ENCODE measurements at regions not wholly inside any gene's neighbourhood (a gene's known extent, or its start where the extent isn't known, plus 50 kb on each side); places are given as distances from the start of the nearest gene placed in this dataset.
"Not testable (repeated sequence)": the region's sequence is repeated elsewhere in the genome, so short reads cannot be mapped to it uniquely, and the experiment has no call there.

DNA sequence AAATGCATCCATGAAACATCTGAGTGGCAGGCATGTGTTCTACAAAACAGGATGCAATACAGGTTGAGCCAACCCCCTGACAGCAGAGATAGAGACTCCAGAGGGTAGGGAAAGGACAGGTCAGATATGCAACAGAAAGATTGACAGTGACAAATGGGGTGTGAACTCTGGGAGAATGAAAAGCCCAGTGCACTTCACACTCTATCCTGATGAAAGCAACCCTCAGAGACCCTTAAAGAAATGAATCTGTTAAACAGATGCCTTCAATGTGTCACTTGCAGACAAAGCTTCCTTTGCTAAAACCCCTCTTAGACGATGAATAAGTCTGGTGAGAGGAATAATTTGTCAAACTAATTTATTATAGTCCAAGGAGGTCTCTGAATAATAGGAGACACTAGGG, 89.9 kb downstream of the RFPL4B start:
- H3K27me3 Mint-ChIP-seq = no peaks in the 10 kb centered on the region
- TF ChIP-seq, protein P1, sequence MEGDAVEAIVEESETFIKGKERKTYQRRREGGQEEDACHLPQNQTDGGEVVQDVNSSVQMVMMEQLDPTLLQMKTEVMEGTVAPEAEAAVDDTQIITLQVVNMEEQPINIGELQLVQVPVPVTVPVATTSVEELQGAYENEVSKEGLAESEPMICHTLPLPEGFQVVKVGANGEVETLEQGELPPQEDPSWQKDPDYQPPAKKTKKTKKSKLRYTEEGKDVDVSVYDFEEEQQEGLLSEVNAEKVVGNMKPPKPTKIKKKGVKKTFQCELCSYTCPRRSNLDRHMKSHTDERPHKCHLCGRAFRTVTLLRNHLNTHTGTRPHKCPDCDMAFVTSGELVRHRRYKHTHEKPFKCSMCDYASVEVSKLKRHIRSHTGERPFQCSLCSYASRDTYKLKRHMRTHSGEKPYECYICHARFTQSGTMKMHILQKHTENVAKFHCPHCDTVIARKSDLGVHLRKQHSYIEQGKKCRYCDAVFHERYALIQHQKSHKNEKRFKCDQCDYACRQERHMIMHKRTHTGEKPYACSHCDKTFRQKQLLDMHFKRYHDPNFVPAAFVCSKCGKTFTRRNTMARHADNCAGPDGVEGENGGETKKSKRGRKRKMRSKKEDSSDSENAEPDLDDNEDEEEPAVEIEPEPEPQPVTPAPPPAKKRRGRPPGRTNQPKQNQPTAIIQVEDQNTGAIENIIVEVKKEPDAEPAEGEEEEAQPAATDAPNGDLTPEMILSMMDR (IDR thresholded peaks at IDR 0.05) = no peak
- intact Hi-C loops (cut with micrococcal nuclease) = no loop called here
- H3K4me1 Mint-ChIP-seq = no peaks in the 10 kb centered on the region
- ATAC-seq (ENCODE audit: low read depth) (no peak), DNase-seq (no peak)
- CTCF ChIA-PET = no interaction called here
- H3K4me3 Mint-ChIP-seq = no peak overlapping the region
- H3K9me3 Mint-ChIP-seq = no peaks in the 10 kb centered on the region
- POLR2A ChIA-PET = no interaction called here
- H3K36me3 Mint-ChIP-seq (ENCODE audit: low read depth) = no peaks in the 10 kb centered on the region
- H3K27ac Mint-ChIP-seq = no peak overlapping the region

DNA sequence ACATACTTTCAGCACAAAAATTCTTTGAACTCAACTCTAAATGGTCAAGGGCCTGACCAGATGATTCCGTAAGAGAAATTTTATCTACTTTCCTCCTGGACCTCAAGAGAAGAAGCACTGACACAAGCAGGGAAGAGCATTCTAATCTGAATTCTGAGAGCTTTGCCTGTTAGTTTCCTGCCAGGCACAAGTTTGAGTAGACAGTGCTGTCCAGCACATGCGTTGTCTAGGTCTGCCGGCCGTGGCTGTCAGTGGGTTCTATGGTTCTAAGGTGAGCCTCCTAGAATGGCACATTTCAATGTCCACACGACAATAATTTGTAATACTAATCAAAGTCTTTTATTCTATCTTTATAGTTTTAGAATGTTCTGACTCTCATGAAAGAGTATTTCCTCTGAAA, 91.9 kb downstream of the RFPL4B start:
- Mint-ChIP-seq H3K27me3 (no peaks in the 10 kb centered on the region), H3K4me3 (no peak overlapping the region), H3K4me1 (no peaks in the 10 kb centered on the region), H3K9me3 (no peaks in the 10 kb centered on the region), H3K36me3 (ENCODE audit: low read depth) (no peaks in the 10 kb centered on the region), H3K27ac (no peak overlapping the region)
- intact Hi-C loops (cut with micrococcal nuclease) = no loop called here
- ATAC-seq (ENCODE audit: low read depth) (no peak), DNase-seq (no peak)
- POLR2A ChIA-PET = no interaction called here
- CTCF ChIA-PET = no interaction called here
- TF ChIP-seq, protein P1 (IDR thresholded peaks at IDR 0.05) = no peak

DNA sequence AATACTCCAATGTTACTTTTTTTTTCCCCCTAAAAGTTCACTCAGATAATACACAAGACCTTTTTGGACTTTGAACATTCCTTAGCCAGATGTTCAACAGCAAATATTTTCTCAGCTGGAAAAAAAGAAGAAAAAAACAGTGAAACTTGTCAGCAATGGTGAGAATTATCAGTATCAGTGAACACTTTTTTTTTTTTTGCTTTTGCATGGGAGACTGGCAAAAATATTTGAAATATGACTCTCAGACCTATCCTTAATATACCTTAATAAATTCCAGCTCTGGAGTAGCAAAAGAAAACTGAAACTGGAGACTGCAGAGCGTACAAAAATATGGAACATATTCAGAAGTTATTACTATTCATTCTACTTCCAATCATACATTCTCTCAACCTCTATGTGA, 92.3 kb downstream of the RFPL4B start:
- H3K4me1 Mint-ChIP-seq = no peaks in the 10 kb centered on the region
- no peak overlapping the region for H3K4me3 Mint-ChIP-seq
- TF ChIP-seq, protein P1 (IDR thresholded peaks at IDR 0.05) = no peak
- ChIA-PET POLR2A (no interaction called here), CTCF (no interaction called here)
- intact Hi-C loops (cut with micrococcal nuclease) = no loop called here
- no peak overlapping the region for H3K27ac Mint-ChIP-seq
- ATAC-seq (ENCODE audit: low read depth) (no peak), DNase-seq (no peak)
- H3K36me3 Mint-ChIP-seq (ENCODE audit: low read depth) = no peaks in the 10 kb centered on the region
- H3K27me3 Mint-ChIP-seq = no peaks in the 10 kb centered on the region
- no peaks in the 10 kb centered on the region for H3K9me3 Mint-ChIP-seq

DNA sequence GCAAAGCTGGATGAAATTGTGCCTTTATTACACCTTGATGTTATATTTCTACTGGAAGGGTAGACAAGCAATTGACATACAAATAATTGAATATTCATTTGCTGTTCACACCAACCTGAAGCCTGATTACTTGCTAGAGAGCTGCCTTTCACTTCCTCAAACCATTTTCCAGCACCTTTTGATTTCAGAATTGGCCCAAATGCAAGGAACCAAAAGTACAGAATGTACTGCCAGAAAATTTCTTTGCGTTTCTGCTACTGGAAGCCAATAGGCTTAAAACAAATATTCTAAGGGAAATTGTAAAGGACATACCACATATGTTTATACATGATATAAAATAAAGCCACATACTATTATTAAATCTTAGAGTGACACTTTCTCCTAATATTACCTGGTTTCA, 94.5 kb downstream of the RFPL4B start:
- intact Hi-C loops (cut with micrococcal nuclease) = no loop called here
- Mint-ChIP-seq H3K36me3 (ENCODE audit: low read depth) (no peaks in the 10 kb centered on the region), H3K27me3 (no peaks in the 10 kb centered on the region), H3K9me3 (no peaks in the 10 kb centered on the region), H3K4me1 (no peaks in the 10 kb centered on the region), H3K27ac (no peak overlapping the region), H3K4me3 (no peak overlapping the region)
- ChIA-PET POLR2A (no interaction called here), CTCF (no interaction called here)
- DNase-seq (no peak), ATAC-seq (ENCODE audit: low read depth) (no peak)
- TF ChIP-seq, protein P1 (IDR thresholded peaks at IDR 0.05) = no peak

DNA sequence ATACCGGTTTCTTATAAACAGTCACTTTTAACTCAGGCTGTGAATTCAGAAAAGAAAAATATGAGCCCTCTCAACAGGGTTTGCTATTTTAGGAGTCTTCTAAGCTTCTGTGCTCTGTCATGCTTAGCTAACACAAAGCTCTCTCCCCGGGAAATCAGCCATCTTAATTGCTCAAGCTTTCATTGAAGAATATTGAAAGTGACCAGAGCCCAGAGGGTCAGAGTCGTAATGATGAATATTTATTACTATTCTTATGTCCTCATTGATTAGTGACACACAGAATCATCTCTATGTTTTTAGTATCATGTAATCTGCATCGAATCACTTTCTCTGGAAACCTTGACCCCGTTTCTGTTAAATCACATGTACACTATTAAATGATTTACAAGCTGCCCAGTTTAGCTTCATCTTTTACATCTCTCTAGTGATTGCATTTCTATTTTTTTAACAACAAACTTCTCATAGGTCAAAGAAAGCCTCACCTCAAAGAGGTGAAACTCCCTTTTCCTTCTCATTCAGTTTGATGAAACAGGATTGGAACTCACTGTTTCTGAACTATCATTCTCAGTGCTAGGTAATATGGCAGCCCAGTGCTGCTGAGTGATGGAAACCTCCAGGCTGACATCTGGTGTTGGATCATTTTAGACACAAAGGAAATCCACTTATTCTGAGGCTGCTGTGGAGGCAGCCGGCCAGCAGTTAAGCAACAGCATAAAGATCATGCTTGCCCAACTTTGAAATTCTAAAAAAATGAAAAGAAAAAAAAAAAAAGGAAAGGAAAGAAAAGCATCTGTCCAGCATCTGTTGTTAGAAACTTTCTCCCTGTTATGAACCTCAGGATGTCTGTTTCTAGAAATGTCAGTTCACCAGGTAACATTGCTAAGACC, 96.3 kb downstream of the RFPL4B start:
- ChIA-PET POLR2A (no interaction called here), CTCF (no interaction called here)
- intact Hi-C loops (cut with micrococcal nuclease) = no loop called here
- H3K4me1 Mint-ChIP-seq = no peaks in the 10 kb centered on the region
- no peak for ATAC-seq (ENCODE audit: low read depth)
- H3K36me3 Mint-ChIP-seq (ENCODE audit: low read depth) = no peaks in the 10 kb centered on the region
- no peak overlapping the region for H3K4me3 Mint-ChIP-seq
- H3K27ac Mint-ChIP-seq = no peak overlapping the region
- no peaks in the 10 kb centered on the region for H3K9me3 Mint-ChIP-seq
- DNase-seq = no peak
- no peaks in the 10 kb centered on the region for H3K27me3 Mint-ChIP-seq
- TF ChIP-seq, protein P1 (IDR thresholded peaks at IDR 0.05) = no peak

DNA sequence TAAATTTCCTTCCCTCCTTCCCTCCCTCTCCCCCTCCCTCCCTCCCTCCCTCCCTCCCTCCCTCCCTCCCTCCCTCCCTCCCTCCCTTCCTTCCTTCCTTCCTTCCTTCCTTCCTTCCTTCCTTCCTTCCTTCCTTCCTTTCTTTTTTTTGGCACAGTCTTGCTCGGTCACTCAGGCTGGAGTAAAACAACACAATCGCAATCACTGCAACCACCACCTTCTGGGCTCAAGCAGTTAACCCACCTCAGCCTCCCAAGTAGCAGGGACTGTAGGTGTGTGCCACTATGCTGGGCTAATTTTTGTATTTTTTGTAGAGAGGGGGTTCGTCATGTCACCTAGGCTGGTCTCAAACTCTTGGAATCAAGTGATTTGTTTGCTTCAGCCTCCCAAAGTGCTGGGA, 101.7 kb downstream of the RFPL4B start:
- POLR2A ChIA-PET; CTCF ChIA-PET; H3K9me3 Mint-ChIP-seq; ATAC-seq (ENCODE audit: low read depth); H3K27ac Mint-ChIP-seq; intact Hi-C loops (cut with micrococcal nuclease); DNase-seq; H3K4me1 Mint-ChIP-seq; H3K27me3 Mint-ChIP-seq; H3K4me3 Mint-ChIP-seq; H3K36me3 Mint-ChIP-seq (ENCODE audit: low read depth): not testable (repeated sequence)
